Mesenteric fat pad (tissue), 1 donor: ENCODE measurements at regions not wholly inside any gene's neighbourhood (a gene's known extent, or its start where the extent isn't known, plus 50 kb on each side); places are given as distances from the start of the nearest gene placed in this dataset.
"Not testable (repeated sequence)": the region's sequence is repeated elsewhere in the genome, so short reads cannot be mapped to it uniquely, and the experiment has no call there.

Experiments
- DNase-seq: peaks from one replicate; pipeline ENCODE4 v3.0.0-alpha.2; 2020; ENCODE audit warnings: low spot score
- donor health status: DM: yes; HTN: yes; CAD: no.

DNA sequence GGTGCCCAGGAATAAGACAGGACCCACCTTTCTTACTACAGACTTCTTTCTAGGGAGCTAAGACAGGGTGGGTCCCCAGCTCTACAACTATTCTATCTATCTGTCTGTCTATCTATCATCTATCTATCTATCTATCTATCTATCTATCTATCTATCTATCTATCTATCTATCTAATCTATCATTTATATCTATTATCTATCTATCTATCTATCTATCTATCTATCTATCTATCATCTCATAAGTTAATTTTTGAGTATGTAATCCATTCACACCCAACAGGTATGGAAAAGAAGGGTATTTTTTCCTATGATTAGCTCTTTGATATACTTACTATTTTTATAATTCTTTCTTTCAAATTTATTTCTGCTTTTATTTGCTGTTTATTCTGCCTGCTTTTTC is 55.9 kb downstream of the BAMBI start:
- DNase-seq, result no peak

DNA sequence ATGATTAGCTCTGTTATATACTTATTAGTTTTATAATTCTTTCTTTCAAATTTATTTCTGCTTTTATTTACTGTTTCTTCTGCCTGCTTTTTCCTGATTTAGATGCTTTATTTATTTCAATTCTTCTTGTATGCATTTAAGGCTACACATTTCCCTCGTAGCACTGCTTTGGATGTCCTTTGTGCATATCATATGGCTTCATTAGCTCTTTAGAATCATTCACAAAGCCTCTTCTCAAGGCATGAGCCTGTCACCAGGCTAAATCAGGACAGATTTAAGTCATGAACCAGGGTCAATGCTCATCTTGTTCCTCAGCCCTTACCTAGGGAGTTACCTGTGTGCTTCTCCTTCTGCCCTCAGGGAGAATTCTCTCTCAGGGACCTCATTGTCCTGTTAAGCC is 56.3 kb downstream of the BAMBI start:
- DNase-seq, result no peak

DNA sequence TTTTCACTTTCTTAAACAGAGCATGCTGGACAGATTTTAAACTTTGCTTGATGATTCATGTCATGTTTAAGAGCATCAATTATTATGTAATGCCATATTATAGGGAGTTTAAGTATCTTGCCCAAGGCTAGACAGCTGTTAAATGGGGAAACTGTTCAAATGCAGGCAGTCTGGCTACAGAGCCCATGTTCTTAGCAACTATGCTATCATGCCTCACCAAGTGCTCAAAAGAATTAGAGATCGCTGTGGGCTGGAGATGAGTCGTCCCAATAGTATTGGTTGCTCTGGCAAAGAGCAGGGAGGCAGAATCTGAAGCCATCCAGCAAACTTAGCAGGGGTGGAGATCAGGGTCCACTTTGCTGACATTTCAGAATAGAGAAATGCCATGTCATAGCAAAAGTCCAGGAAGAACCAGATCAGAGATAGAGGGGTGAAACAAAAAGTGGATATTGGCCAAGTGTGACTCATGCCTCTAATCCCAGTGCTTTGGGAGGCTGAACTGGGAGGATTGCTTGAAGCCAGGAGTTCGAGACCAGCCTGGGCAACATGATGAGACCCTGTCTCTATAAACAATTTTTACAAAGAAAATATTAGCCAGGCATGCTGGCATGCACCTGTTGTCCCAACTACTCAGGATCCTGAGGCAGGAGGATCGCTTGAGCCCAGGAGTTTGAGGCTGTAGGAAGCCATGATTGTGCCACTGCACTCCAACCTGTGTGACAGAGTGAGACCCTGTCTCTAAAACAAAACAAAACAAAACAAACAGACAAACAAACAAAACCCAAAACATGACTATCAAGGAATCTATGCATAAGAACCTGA is 57.8 kb downstream of the BAMBI start:
- DNase-seq, result no peak

DNA sequence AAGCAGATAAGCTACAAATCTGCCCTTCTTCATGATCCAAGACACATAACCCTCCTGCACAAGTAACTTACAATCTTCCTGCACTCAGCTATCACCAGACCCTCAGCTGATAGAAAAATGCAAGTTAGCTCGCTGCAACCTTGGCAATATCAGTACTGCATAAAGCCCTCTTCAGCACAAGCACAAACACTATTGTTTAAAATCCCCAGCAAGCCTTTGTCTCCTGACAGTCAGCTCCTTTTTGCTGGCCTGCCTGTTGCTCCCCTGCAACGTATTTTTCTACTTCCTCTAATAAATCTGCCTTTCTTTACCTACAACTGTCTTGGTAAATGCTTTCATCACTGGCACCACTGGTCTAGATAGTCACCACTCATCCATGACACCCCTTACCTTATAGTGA is 59.8 kb downstream of the BAMBI start:
- no peak for DNase-seq

DNA sequence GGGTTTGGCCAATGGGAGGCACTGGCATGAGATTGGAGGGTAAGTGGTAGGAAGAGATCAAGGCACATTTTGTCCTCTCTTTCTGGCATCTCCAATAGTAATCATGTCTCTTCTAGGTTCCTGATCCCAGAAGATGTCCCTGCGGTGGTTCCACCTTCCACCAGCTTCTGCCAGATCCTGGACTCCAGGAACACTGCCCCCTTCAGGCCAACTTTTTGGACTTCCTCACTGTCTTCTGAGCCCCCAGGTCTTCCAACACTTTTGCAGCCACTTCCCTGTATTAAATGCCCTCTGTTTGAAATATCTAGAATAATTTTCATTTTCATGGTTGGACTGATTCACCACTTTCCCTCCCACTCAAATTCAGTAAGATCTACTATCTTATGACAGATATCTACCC is 60.9 kb downstream of the BAMBI start:
- no peak for DNase-seq

DNA sequence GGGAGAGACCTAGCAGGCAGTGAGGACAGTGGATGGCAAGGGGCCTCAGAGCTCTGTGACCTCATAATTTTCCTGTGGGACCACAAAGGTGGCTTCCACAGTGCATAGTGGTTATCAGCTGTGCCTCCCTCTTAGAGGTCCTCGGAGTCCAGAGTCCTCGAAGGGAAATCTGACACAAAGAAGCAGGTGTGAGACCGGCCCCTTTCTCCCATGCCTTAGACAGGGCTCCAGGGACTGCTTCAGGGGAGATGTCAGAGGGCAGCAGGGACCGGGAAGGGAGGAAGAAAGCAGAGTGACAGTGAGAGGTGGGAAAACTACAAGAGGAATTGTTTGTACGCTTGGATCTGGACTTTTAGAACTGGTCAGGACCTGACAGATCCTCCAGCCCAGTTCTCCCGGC is 66.3 kb downstream of the BAMBI start:
- DNase-seq, result no peak

DNA sequence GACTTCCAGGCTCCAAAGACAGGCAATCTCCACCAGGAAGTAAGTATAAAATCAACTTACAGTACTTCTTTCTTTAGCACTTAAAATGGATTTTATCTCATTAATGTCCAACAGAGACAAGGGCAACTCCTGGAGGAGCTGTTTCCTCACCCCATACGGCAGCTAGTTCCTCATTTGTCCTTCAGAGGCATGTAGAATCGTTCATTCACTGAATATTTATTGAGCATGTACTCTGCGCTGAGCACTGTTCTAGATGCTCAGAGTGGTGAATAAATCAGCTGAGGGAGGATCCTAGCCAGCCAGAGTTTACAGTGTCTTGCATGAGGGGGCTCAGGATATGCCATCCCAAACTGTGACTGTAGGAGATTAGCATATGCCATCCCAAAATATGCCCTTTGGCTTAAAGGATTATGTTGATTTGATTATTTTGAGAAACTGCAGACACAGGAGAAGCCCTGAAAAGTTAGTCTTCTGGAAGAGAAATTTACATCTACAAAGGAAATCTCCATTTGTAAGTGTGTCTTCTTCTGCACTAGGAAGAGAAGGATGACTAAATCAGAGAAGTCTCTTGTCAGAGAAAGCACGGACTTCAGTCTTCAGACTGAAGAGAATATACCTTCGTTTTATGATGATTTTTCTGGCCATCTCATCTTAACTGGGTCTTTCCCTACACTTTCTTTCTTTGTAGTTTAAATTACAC is 66.9 kb downstream of the BAMBI start:
- DNase-seq, result no peak

DNA sequence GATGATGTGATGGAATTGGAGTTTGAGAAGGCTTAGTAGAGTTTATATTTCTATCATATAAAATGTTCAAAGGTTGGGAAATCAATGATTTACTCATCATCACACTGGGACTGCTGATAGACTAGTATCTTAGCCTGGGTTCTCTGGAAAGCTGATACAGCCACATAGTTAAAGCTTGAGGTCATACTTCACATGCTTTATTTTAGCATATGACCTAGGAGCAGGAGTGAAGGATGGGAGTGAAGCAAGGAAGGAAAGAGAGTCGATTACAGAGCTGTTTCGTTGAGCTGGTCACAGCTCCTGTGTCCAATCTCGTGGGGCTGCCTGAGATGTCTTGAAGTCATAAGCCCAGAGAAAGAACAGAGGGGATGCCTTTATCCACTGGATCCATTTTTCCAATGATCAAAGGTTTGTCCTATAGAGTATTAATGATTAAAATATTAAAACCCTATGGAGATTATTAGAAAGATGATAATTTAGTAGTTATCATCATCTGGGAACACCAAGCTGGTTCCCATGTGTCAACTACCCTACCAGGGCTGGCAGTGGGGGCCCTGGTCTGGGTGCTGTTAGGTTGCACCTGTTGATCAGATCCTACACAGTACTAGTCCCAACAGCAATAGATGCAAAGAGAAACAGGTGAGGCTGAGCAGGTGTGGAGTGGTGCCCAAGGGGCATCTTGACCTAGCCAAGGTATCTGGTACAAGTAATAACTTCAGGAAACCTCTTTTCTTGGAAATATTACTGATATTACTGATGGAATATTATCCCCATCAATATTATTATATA is 77.8 kb downstream of the BAMBI start:
- no peak for DNase-seq

DNA sequence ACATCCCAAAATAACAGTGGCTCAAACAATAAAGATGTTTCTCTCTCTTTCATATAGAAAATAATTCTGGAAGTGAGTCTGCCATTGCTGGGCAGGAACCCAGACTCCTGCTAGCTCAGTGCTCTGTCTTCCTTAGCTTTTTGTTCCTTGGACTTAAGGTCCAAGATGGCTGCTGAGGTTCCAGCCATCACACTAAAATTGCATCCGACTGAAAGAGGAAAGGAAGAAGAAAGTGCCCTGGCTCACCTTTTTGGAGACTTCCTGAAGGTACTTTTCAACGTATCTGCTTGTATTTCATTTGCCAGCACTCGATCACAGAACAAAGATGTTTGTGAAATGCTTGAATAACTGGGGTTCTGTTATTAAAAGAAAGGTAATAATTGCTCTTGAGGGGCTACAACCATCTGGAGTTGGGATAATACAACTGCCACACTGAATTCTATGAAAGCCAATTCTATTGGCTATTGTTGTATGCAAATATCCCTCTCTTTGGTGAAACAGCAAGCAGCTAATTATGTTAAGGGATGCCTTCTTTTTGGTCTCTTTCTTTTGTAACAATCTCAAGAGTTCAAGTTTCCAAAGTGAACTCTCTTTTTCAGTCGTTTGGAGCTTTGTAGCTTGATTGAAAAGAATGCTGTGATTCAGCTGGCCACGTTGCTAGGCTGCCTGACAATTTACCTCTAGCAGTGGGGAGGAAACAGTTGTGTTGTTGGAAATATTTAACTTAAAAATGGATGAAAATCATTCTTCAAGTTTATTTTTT is 83.9 kb downstream of the BAMBI start:
- no peak for DNase-seq

DNA sequence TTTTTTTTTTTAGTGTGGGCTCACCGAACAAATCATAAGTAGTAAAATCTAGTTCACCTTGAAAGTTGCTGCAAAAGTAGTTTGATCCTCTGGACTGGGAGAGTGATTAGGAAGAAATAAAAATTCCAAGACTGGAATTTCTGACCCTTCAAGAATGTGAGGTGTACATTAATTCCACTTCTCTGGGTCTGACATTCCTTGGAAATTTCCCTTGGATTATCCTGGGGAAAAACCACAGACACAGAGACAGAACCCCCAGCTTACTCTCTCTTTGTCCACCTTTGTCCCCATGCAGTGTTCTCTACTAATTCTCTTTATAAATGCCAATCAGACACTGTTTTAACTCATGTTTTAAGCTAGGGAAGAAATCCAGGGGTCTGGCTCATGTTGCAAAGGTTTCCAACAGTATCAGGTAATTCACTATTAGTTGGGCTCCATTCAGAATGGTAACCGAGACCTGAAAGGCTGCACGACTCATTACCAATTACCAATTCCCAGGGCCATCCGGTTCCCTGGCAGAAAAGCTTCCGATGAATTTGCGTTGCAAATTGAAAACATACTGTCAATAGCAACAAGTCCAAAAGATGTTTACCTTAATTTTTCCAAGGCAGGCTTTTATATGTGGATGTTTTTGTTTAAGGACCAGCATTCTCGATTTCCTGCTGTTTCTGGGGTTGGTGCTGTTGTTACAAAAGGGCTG is 86.3 kb downstream of the BAMBI start:
- no peak for DNase-seq

DNA sequence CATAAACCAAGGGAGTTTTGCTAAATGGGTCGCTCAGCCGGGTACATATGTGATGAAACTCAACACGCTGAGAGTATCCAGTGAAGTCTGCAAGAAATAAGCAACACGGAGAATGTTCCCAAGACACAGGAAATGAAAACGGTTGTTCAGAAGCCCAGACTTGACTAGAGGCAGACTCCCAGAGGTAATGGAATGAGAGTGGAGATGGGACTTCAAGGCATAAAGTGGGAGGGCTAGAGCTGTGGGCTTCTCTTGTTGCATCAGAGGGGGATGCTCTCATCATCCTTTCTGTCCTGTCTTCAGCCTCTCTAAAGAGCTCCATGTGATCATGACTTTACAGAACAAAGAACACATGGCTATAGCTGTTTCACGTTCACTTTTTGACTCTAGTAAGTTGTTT is 88.3 kb downstream of the BAMBI start:
- DNase-seq, result no peak

DNA sequence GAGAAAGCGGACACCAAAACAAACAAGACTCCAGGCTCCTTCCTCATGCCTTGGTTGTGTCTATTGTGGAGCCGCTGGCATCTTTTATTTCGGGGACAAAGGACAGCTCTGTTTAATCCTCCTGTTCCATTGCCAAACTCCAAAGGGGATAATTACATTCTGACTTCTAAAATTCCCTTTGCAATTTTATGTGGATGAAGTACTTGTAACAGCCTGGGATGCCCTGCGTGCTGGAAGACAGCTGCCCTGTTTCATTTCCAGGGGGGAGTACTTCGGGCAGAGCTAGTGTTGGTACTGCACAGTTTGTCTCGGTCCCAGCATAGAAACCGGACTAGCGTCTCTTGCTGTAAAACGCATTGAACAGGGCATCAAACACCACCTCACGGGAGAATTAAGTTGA is 90.9 kb downstream of the BAMBI start:
- no peak for DNase-seq

DNA sequence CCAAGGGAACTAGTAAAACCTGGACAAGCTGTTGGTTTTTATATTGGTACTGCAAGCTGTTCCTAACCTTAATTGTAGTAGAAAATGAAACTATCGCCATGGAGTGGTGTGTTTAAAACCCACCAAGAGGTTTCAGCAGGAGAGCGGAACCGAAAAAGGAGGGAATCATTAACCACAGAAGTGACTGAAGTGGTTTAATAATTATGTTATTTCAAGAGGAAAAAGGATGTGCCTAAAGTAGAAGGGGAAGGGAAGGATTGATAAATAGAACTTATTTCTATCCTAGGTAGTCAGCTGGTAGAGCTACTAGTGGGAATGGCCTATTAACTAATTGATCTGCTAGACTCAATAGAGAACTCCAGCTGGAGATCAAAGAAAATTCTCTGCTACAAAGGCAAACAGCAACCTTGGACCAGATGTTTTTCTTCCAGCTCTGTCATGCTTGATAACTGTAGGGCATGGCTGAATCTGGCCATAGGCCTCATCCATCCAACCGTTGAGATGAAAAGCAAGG is 91.8 kb downstream of the BAMBI start:
- DNase-seq, result no peak

DNA sequence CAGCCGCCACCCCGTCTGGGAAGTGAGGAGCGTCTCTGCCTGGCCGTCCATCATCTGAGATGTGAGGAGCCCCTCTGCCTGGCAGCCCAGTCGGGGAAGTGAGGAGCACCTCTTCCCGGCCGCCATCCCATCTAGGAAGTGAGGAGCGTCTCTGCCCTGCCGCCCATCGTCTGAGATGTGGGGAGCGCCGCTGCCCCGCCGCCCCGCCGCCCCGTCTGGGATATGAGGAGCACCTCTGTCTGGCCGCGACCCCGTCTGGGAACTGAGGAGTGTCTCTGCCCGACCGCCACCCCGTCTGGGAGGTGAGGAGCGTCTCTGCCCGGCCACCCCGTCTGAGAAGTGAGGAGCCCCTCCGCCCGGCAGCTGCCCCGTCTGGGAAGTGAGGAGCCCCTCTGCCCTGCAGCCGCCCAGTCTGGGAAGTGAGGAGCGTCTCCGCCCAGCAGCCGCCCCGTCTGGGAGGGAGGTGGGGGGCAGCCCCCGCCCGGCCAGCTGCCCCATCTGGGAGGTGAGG is 94.3 kb downstream of the BAMBI start:
- not testable (repeated sequence) for DNase-seq

DNA sequence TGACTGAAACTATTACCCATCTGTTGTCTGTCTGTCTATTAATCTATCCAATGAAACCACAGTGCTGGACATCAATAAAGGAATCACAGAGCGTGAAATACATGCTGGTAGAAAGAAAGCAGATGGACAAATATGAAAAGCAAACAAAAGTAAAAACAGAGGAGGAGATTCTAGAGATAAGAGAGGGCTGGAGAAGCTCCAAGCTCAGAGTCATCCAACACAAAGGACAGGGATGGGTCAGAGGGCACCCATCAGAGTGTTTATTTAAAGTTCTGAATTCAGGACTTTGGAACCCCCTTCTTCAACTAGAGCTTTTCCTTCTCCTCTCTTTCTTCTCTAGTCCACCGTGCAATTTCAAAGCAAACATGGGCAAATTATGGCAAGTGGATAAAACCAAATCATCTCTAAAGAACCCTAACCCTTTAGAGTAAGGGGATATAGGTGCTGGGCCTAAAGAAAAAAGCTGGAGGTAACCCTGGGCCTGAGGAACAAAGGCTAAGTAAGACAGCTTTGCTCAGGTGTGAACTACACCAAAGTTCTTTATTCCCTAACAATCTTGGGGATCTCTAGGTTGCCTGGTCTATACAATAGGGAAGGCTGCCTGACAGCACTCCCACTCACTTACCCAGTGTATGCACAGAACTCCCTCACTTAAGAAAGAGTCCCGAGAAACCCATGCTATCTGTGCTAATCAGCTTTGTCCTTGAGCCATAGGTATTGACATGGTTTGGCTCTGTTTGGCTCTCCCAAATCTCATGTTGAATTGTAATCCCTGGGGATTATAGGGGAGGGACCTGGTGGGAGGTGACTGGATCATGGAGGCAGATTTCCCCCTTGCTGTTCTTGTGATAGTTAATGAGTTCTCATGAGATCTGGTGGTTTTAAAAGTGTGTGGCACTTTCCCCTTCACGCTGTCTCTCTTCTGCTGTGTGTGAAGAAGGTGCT is 97.0 kb downstream of the BAMBI start:
- DNase-seq, result no peak

DNA sequence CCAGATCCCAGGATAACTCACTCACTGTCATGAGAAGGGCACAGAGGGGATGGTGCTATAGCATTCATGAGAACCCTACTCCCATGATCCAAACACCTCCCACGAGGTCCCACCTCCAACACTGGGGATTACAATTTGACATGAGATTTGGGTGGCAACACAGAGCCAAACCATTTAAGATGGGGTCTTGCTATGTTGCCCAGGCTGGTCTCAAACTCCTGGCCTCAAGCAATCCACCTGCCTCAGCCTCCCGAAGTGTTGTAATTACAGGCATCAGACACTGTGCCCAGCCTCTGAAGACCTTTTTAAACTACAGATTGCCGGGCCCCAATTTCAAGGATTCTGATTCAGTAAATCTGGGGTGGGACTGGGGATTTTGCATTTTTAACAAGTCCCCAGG is 98.5 kb downstream of the BAMBI start:
- no peak for DNase-seq

DNA sequence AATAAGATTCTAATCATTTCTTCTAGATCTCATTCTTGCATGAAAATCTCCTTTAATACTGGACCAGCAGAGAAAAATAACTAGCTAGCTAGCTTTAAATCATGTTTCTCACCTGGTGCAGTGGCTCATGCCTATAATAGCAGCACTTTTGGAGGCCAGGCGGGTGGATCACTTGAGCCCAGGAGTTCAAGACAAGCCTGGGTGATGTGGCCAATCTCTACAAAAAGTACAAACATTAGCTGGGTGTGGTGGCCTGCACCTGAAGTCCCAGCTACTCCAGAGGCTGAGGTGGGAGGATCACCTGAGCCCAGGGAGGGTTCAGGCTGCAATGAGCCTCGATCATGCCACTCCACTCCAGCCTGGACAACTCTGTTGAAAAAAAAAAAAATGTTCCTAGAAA is 99.2 kb downstream of the BAMBI start:
- DNase-seq, result no peak

DNA sequence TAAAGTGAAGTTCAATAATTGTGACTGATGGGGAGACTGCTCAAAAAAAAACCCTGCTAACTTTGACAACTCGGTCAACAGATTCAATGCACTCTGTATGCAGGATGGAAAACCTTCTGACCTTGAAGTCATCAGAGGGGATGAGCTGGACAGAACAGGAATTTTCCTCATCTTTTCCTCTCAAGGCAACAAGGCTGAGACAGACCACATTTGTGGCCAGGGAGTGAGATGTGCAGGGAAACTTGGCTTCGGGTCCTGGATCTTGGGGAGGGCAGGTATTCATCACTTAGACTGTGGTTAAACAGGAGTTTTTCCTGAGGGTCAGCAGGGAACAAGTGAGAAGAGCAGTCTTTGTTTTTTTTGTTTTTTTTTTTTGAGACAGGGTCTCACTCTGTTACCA is 100.6 kb downstream of the BAMBI start:
- no peak for DNase-seq

DNA sequence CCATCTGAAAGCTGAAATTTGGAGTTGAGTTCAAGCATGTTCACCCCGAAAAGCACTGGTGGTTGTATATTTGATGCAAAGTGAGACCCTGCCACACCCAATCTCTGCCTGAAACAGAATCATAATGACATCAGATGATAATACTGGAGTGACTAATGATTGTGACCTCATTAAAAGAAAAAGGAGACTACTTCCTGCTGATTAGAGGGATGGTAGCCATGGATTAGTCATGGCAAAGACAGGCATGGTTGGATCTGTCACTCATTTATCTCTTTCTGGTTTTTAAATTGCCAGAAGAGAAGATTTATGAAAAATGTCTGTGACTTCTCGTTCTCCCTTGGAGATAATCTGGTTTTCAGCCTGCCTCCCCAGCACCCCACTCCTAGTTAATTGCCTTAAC is 101.2 kb downstream of the BAMBI start:
- no peak for DNase-seq
